Stimulated activated naive CD8-positive, alpha-beta T cell treated with anti-CD3 and anti-CD28 coated beads, Interleukin-15, amount 100 ng/mL, for 72 hours (primary cell): ENCODE measurements at regions not wholly inside any gene's neighbourhood (a gene's known extent, or its start where the extent isn't known, plus 50 kb on each side); places are given as distances from the start of the nearest gene placed in this dataset.
"Not testable (repeated sequence)": the region's sequence is repeated elsewhere in the genome, so short reads cannot be mapped to it uniquely, and the experiment has no call there.

Source experiments
- ATAC-seq: fragments of 150-1000 bp; cut with Tn5 transposase; 2 replicates; pipeline ENCODE4 v1.10.0; 2021; ENCODE audit warnings: mild to moderate bottlenecking, moderate library complexity
- DNase-seq, 2 donors: peaks; one replicate each; pipeline ENCODE4 v3.0.0; 2021 to 2022
- H3K27ac Mint-ChIP-seq, 2 donors: one replicate each; pipeline ENCODE4 v1.8.0; 2022; ENCODE audit warnings: mild to moderate bottlenecking in 2 of 2, mixed read lengths in 2 of 2, moderate library complexity in 2 of 2
- H3K27me3 Mint-ChIP-seq: one replicate; pipeline ENCODE4 v1.8.0; 2022; ENCODE audit warnings: mixed read lengths
- H3K4me1 Mint-ChIP-seq: one replicate; pipeline ENCODE4 v1.8.0; 2022; ENCODE audit warnings: mild to moderate bottlenecking, mixed read lengths
- H3K4me3 Mint-ChIP-seq, 2 donors: one replicate each; pipeline ENCODE4 v1.8.0; 2022; ENCODE audit warnings: mild to moderate bottlenecking in 2 of 2, mixed read lengths in 2 of 2, moderate library complexity in 1 of 2
- H3K9me3 Mint-ChIP-seq, 2 donors: one replicate each; pipeline ENCODE4 v1.8.0; 2022; ENCODE audit warnings: mixed read lengths in 2 of 2

DNA sequence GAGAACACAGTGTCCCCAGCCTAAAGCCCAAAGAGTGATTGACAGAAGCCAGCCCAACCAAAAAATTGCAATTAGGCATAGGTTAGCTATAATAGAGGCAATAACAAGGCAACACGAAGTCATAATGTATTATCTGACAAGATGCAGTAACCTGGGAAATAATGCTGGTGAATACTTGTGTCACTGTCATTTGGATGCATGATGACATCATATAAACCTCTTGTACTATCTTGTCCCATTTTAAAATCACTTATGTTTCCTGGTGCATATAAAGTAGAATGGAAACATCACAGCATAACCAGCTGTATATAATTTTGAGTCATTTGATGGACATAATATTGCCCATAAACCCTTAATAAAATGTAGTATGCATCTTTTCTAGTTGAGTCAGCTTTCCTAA, 1138.3 kb upstream of the LRRTM3 start:
- DNase-seq (no peak), ATAC-seq (no peak)
- no peaks in the 10 kb centered on the region for H3K9me3 Mint-ChIP-seq
- H3K27me3 Mint-ChIP-seq = no peaks in the 10 kb centered on the region
- no peak overlapping the region for H3K27ac Mint-ChIP-seq
- no peak overlapping the region for H3K4me3 Mint-ChIP-seq
- no peaks in the 10 kb centered on the region for H3K4me1 Mint-ChIP-seq

- H3K27ac Mint-ChIP-seq = no peak overlapping the region
- ATAC-seq (no peak), DNase-seq (no peak)
- no peaks in the 10 kb centered on the region for H3K27me3 Mint-ChIP-seq
- H3K9me3 Mint-ChIP-seq = no peaks in the 10 kb centered on the region
- H3K4me1 Mint-ChIP-seq = no peaks in the 10 kb centered on the region
- H3K4me3 Mint-ChIP-seq = no peak overlapping the region
These were observed 1137.6 kb upstream of the LRRTM3 start for GRCh38 chr10:65788271-65788670.

- no peak for DNase-seq
- Mint-ChIP-seq H3K4me3 (no peak overlapping the region), H3K9me3 (peaks cover 0 to 6% of the 10 kb centered on the region in 2 donors), H3K4me1 (no peaks in the 10 kb centered on the region), H3K27me3 (no peaks in the 10 kb centered on the region), H3K27ac (no peak overlapping the region)
- no peak for ATAC-seq
These were observed 1133.9 kb upstream of the LRRTM3 start for GRCh38 chr10:65791979-65792378.

DNA sequence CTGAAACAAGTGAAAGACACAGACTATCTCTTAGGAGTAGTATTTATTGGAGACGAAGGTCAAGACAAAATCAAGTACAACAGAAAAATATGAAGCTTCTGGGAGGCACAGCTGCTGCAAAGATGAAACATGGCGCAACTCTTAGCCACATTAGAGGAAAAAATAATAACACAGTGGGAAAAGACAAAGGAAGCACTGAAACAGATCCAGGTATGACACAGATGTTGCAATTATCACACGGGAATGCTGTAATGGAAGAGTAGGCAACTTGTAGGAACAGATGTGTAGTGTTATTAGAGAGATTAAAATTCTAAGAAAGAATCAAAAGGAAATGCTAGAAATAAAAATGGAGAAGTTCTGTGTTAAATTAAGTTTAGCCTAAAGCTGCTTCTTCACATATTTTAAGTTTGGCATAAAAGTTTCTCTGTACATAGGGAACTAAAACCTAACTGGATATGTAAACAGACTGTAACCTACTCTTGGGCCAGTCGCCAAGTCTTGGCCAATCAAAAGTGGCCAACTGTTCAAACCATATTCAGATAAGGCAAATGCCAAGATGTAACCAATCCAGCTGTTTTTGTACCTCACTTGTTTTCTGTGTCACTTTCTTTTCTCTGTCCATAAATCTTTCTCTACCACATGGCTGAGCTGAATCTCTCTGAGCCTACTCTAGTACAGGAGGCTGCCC, 1132.0 kb upstream of the LRRTM3 start:
- Mint-ChIP-seq H3K9me3 (peaks cover 4 to 6% of the 10 kb centered on the region in 2 donors), H3K27me3 (no peaks in the 10 kb centered on the region), H3K4me3 (no peak overlapping the region), H3K4me1 (no peaks in the 10 kb centered on the region), H3K27ac (no peak overlapping the region)
- no peak for ATAC-seq
- no peak for DNase-seq

DNA sequence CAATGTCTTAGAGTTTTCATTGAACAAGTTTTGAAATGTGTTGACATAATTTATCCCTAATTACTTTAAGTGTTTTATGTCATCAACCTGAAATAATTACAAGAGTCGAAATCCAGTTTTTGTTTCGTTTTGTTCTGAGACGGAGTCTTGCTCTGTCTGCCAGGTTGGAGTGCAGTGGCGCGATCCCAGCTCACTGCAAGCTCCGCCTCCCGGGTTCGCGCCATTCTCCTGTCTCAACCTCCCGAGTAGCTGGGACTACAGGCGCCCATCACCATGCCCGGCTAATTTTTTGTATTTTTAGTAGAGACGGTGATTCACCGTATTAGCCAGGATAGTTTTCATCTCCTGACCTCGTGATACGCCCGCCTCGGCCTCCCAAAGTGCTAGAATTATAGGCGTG, 1131.0 kb upstream of the LRRTM3 start:
- H3K27ac Mint-ChIP-seq, H3K4me1 Mint-ChIP-seq, DNase-seq, H3K9me3 Mint-ChIP-seq, ATAC-seq, H3K27me3 Mint-ChIP-seq, H3K4me3 Mint-ChIP-seq: not testable (repeated sequence)

GRCh38 chr10:65796472-65796871, 1129.4 kb upstream of the LRRTM3 start:
- no peaks in the 10 kb centered on the region for H3K27me3 Mint-ChIP-seq
- no peaks in the 10 kb centered on the region for H3K4me1 Mint-ChIP-seq
- ATAC-seq = no peak
- H3K9me3 Mint-ChIP-seq = peaks cover 4 to 6% of the 10 kb centered on the region in 2 donors
- DNase-seq = no peak
- H3K27ac Mint-ChIP-seq = no peak overlapping the region
- H3K4me3 Mint-ChIP-seq = no peak overlapping the region

DNA sequence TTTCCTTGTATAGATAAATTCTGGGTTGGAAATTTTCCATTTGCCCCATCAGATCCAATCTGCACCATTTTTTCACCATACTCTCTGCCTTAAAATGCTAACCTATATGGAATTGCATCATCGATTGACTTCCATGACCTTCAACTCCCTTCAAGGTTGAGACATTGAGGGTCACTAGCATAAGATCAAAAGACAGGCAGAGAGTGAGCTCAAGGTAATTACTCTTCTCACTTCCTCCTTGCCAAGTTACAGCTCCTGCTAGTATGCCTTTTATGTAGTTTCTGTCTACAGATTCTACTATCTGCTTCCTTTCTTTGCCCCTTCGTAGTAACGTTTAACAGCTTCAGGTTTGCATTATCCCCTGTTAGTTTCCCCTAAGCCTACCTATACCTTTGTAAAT, 1127.7 kb upstream of the LRRTM3 start:
- no peak for DNase-seq
- no peak for ATAC-seq
- Mint-ChIP-seq H3K9me3 (peaks cover 4 to 6% of the 10 kb centered on the region in 2 donors), H3K4me3 (no peak overlapping the region), H3K27ac (no peak overlapping the region), H3K27me3 (no peaks in the 10 kb centered on the region), H3K4me1 (no peaks in the 10 kb centered on the region)

GRCh38 chr10:65802391-65802790, 1123.4 kb upstream of the LRRTM3 start:
- Mint-ChIP-seq H3K4me3 (no peak overlapping the region), H3K27me3 (no peaks in the 10 kb centered on the region), H3K4me1 (no peaks in the 10 kb centered on the region), H3K9me3 (peaks cover 4 to 6% of the 10 kb centered on the region in 2 donors), H3K27ac (no peak overlapping the region)
- DNase-seq (no peak), ATAC-seq (no peak)

GRCh38 chr10:65805511-65805910, 1120.3 kb upstream of the LRRTM3 start:
- no peak overlapping the region for H3K4me3 Mint-ChIP-seq
- ATAC-seq (no peak), DNase-seq (no peak)
- no peak overlapping the region for H3K27ac Mint-ChIP-seq
- no peaks in the 10 kb centered on the region for H3K4me1 Mint-ChIP-seq
- H3K27me3 Mint-ChIP-seq = no peaks in the 10 kb centered on the region
- peaks cover 0 to 6% of the 10 kb centered on the region in 2 donors for H3K9me3 Mint-ChIP-seq

- Mint-ChIP-seq H3K4me1 (no peaks in the 10 kb centered on the region), H3K4me3 (no peak overlapping the region), H3K27ac (no peak overlapping the region), H3K27me3 (no peaks in the 10 kb centered on the region), H3K9me3 (peaks cover 0 to 6% of the 10 kb centered on the region in 2 donors)
- ATAC-seq = no peak
- DNase-seq = no peak
These were observed 1119.8 kb upstream of the LRRTM3 start for GRCh38 chr10:65805993-65806392.

DNA sequence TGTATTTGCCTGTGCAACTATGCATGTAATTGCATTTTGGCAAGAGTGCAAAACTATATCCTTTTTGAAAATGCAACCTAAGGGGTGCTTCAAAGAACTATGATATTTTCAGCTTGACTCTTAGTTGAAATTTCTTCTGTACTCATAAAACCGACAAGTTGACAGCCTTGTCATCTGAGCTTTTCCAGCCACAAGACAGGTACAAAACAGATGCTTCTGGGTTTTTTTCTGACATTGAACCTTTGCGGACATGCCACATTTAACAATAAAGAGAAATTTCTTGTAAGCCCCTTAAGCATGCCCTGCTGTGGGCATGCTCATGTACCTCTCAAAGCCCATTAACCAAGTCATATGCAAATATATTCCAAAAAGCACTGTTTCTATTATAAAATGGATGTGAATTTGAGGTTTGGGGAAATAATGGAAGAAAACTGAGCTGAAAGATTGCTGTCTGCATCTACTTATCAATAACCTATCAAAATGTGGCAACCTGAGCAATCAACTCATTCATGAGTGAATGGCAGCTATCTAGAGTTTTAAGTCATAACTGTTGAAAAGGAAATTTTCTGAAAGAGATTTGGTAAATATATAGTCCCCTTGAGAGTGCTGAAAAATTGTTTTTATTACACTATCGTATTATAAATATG, 1117.0 kb upstream of the LRRTM3 start:
- Mint-ChIP-seq H3K27ac (no peak overlapping the region), H3K4me1 (no peaks in the 10 kb centered on the region), H3K9me3 (peaks cover 0 to 3% of the 10 kb centered on the region in 2 donors), H3K27me3 (no peaks in the 10 kb centered on the region), H3K4me3 (no peak overlapping the region)
- no peak for DNase-seq
- no peak for ATAC-seq

DNA sequence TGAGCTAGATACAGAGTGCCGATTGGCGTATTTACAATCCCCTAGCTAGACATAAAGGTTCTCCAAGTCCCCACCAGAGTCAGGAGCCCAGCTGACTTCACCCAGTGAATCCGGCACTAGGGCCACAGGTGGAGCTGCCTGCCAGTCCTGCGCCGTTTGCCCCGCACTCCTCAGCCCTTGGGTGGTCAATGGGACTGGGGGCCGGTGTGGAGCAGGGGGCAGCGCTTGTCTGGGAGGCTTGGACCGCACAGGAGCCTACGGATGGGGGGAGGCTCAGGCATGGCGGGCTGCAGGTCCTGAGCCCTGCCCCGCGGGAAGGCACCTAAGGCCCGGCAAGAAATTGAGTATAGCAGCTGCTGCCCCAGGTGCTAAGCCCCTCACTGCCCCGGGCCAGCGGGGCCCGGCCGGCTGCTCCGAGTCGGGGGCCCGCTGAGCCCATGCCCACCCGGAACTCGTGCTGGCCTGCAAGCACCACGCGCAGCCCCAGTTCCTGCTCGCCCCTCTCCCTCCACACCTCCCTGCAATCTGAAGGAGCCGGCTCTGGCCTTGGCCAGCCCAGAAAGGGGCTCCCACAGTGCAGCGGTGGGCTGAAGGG, 1113.8 kb upstream of the LRRTM3 start:
- DNase-seq (no peak), ATAC-seq (no peak)
- H3K9me3 Mint-ChIP-seq = no peaks in the 10 kb centered on the region
- no peak overlapping the region for H3K4me3 Mint-ChIP-seq
- H3K27me3 Mint-ChIP-seq = no peaks in the 10 kb centered on the region
- no peaks in the 10 kb centered on the region for H3K4me1 Mint-ChIP-seq
- H3K27ac Mint-ChIP-seq = no peak overlapping the region

- ATAC-seq (no peak), DNase-seq (no peak)
- Mint-ChIP-seq H3K4me3 (no peak overlapping the region), H3K9me3 (no peaks in the 10 kb centered on the region), H3K4me1 (no peaks in the 10 kb centered on the region), H3K27ac (no peak overlapping the region), H3K27me3 (no peaks in the 10 kb centered on the region)
These were observed 1109.3 kb upstream of the LRRTM3 start for GRCh38 chr10:65816536-65816935.

DNA sequence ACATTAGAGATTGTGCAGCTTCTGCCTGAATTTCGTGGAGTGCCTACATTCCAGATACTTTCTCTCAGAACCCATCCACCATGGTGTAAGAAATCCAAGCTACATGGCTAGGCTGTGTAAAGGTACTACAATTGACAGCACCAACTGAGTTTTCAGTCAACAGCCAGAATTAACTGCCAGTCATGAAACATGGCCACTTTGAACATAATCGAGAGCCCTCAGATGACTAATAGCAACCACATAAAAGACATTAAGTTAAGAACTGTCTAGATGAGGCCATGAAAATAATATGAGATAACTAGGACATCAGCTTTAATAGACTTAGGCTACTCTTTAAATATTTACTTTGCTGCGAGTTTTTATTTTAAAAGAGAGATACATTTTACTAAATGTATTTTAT, 1106.8 kb upstream of the LRRTM3 start:
- Mint-ChIP-seq H3K9me3 (peaks cover 0 to 5% of the 10 kb centered on the region in 2 donors), H3K27ac (no peak overlapping the region), H3K4me1 (no peaks in the 10 kb centered on the region), H3K27me3 (no peaks in the 10 kb centered on the region), H3K4me3 (no peak overlapping the region)
- DNase-seq = no peak
- ATAC-seq = no peak

DNA sequence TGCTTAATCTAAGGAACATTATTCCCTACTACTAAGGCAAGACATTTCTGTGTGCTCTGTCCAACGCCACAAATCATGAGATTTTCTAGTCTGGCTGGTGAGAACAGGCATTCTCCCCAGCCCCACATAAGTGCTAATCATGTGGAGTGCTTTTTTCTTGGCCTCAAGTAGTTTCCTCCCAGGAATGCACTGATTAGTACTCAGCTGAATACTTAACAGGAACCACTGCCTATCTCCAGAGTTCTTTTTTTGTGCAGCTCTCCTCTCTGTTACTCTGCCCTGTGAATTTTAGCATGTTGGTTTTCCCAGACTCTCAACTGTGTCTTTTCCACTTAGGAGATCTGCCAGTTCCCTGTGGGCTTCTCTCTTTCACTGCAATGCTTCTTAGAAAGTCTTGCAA, 1098.5 kb upstream of the LRRTM3 start:
- no peak for ATAC-seq
- no peaks in the 10 kb centered on the region for H3K27me3 Mint-ChIP-seq
- H3K4me1 Mint-ChIP-seq = no peaks in the 10 kb centered on the region
- no peak overlapping the region for H3K4me3 Mint-ChIP-seq
- no peak overlapping the region for H3K27ac Mint-ChIP-seq
- H3K9me3 Mint-ChIP-seq = peaks cover 5% of the 10 kb centered on the region in 2 donors
- no peak for DNase-seq

DNA sequence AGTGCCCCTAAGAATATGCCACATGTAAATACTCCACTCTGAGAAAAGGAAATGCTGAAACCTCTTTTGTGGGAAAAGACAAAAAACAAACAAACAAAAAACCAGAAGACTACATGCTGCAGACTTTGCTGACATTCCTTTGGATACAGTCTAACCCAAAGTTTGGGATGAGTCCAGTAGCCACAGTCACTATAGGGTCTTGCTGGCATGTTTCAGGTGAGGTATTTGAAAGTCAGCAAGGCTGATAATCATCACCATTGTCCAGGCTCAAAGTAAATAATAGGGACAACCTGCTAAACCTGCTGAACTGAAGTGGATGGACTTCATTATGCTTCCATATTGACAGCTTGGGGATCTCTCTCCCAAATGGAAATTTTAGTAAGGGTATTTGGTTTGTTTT, 1087.0 kb upstream of the LRRTM3 start:
- Mint-ChIP-seq H3K27me3 (no peaks in the 10 kb centered on the region), H3K4me1 (no peaks in the 10 kb centered on the region), H3K4me3 (no peak overlapping the region), H3K27ac (no peak overlapping the region), H3K9me3 (peaks cover 0 to 5% of the 10 kb centered on the region in 2 donors)
- DNase-seq = no peak
- no peak for ATAC-seq
